HG03432 (cell line): ENCODE measurements at regions not wholly inside any gene's neighbourhood (a gene's known extent, or its start where the extent isn't known, plus 50 kb on each side); places are given as distances from the start of the nearest gene placed in this dataset.

Experiments
- ATAC-seq: cut with Tn5 transposase; IDR thresholded peaks from one replicate; pipeline ENCODE4 v1.9.1; 2021; ENCODE audit warnings: mild to moderate bottlenecking, moderate library complexity; ENCODE audit not compliant: unreplicated experiment

DNA sequence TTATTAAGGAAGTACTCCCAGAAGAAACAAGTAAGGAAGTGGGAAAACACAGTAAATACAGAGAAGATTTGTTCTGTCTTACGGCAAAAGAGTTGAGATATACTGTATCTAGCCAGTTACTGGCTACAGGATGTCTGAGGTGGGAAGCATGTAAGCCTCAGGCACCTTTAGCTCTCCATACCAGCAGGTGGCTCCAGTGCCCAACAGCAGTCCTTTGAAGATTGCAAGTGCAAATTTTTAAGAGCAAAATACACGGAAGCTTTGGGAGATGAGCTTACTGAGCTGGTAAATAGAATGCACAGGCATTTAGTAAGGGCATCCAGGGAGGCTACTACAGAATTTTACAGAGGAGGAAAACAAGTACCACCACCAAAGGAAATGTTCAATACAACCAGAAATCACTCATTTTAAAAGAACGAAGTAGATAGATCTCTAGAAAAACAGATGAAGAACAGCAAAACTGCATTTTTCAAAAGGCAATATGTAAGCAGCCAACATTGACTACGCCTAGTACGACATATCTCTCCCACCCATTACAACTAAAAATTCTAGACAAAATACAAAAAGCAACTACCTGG, 57.9 kb upstream of the VSTM2B start:
- ATAC-seq = no peak

DNA sequence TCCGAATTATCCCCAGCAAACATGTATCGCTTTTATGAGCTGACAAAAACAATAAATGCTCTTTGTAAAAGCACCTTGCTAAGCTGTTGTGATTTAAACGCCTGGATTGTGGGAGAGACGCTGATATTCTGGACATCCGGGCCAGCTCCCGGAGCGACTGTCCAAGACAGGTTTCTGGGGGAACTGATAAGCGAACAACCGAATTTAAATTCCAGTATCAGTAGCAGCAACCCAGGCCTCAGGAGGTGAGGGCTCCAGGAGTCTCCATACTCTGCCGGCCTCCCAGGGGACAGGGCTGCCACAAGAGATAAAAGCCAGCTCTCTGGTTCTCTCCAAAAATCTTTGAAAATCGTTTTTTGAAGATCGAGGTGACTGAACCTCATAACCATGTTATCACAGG, 50.3 kb upstream of the VSTM2B start:
- no peak for ATAC-seq
